Right lobe of liver (tissue), 4 donors: ENCODE measurements at regions not wholly inside any gene's neighbourhood (a gene's known extent, or its start where the extent isn't known, plus 50 kb on each side); places are given as distances from the start of the nearest gene placed in this dataset.
"Not testable (repeated sequence)": the region's sequence is repeated elsewhere in the genome, so short reads cannot be mapped to it uniquely, and the experiment has no call there.

ENCODE experiments used
- CTCF ChIP-seq, 4 donors: fragments of 200-600 bp in 3 of 4; fragments of 450-650 bp in 1 of 4; IDR thresholded peaks; one replicate each; pipeline versions ENCODE4 v1.5.1 to v1.8.0; 2016 to 2022; ENCODE audit warnings: antibody characterized with exemption in 4 of 4, mild to moderate bottlenecking in 2 of 4
- POLR2A ChIP-seq: fragments of 450-650 bp; IDR thresholded peaks from one replicate; pipeline ENCODE4 v1.6.1; 2017; ENCODE audit warnings: antibody characterized with exemption, mild to moderate bottlenecking
- donor health status: DM: no; HTN: no; CAD: no.
- donor health status: DM: no; HTN: no; CAD: no.
- donor health status: DM: no; HTN: yes; CAD: no.

DNA sequence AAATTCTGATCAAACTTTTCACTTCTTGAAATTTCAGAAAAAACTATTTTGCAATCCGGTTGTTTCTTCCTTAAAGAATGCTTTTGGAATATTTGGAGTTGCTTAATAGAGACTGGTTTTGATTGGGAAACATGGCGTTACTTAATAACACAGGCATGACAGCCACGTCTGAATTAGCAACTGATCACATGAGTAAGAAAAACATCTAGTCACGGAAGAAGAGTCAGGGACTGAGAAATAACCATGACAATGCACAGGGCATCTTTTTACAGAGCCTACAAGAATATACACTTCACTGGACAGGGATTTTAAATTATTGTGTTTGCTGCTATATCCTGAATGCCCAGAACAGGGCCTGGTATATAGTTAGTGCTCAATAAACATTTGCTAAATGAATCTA, 94.1 kb upstream of the NOTCH2NLA start:
- not testable (repeated sequence) for TF ChIP-seq CTCF (IDR thresholded peaks at IDR 0.05); POLR2A
